ENCODE measurements at regions not wholly inside any gene's neighbourhood (a gene's known extent, or its start where the extent isn't known, plus 50 kb on each side); places are given as distances from the start of the nearest gene placed in this dataset.

DNA sequence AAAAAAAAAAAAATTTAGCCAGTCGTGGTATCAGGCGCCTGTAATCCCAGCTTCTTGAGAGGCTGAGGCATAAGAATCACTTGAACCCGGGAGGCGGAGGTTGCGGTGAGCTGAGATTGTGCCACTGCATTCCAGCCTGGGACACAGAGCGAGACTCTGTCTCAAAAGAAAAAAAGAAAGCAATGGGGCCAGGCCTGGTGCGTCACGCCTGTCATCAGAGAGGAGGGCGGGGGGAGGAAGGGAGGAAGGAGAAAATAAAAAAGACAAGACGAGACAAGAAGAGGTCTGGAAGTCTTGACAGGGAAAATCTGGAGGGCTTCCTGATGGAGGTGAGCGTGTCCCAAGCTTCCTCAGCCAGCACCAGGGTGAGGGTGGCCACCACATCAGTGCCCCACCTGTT is 54.9 kb upstream of the PTPRS start:
- TF ChIP-seq, protein P1, sequence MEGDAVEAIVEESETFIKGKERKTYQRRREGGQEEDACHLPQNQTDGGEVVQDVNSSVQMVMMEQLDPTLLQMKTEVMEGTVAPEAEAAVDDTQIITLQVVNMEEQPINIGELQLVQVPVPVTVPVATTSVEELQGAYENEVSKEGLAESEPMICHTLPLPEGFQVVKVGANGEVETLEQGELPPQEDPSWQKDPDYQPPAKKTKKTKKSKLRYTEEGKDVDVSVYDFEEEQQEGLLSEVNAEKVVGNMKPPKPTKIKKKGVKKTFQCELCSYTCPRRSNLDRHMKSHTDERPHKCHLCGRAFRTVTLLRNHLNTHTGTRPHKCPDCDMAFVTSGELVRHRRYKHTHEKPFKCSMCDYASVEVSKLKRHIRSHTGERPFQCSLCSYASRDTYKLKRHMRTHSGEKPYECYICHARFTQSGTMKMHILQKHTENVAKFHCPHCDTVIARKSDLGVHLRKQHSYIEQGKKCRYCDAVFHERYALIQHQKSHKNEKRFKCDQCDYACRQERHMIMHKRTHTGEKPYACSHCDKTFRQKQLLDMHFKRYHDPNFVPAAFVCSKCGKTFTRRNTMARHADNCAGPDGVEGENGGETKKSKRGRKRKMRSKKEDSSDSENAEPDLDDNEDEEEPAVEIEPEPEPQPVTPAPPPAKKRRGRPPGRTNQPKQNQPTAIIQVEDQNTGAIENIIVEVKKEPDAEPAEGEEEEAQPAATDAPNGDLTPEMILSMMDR (conservative IDR thresholded peaks at IDR 0.05): no peak
- TF ChIP-seq EZH2 (IDR thresholded peaks at IDR 0.05; ENCODE audit: low read depth): no peak

Data from PC-9 (cell line).